Prostate gland (tissue), 2 donors: ENCODE measurements at regions not wholly inside any gene's neighbourhood (a gene's known extent, or its start where the extent isn't known, plus 50 kb on each side); places are given as distances from the start of the nearest gene placed in this dataset.

Source experiments
- CTCF ChIP-seq, 4 experiments: fragments of 200-600 bp in 2 of 4; fragments of 450-650 bp in 2 of 4; sonication (generic) in 2 of 4; IDR thresholded peaks; 1 replicate in 3 of 4; 2 replicates in 1 of 4; pipeline ENCODE4 v1.5.1; 2016 to 2019; ENCODE audit warnings: antibody characterized with exemption in 4 of 4, mild to moderate bottlenecking in 2 of 4, moderate library complexity in 2 of 4
- POLR2A ChIP-seq: fragments of 450-650 bp; IDR thresholded peaks from one replicate; pipeline ENCODE4 v1.6.1; 2016; ENCODE audit warnings: antibody characterized with exemption, mild to moderate bottlenecking
- POLR2AphosphoS5 ChIP-seq: sonication (generic); formaldehyde crosslinking; IDR thresholded peaks from one replicate; pipeline ENCODE4 v1.6.1; 2017; ENCODE audit warnings: antibody characterized with exemption

- TF ChIP-seq POLR2A, result no peak
- no peak for TF ChIP-seq CTCF (IDR thresholded peaks at IDR 0.05)
- TF ChIP-seq POLR2AphosphoS5, result no peak
Measured at GRCh38 chr3:96059301-96059700, 755.1 kb upstream of the EPHA6 start.
